ENCODE measurements at regions not wholly inside any gene's neighbourhood (a gene's known extent, or its start where the extent isn't known, plus 50 kb on each side); places are given as distances from the start of the nearest gene placed in this dataset.

GRCh38 chr5:117649821-117650220, 1075.2 kb upstream of the SEMA6A start:
- H3K4me1 ChIP-seq (ENCODE audit: insufficient read depth, low read length), result no peaks in the 10 kb centered on the region
- TF ChIP-seq CTCF (conservative IDR thresholded peaks at IDR 0.05), result no peak
- no peak overlapping the region for H3K4me2 ChIP-seq (ENCODE audit: insufficient read depth, insufficient read length, low read length)
- no peak overlapping the region for H3K4ac ChIP-seq (ENCODE audit: low read depth, low read length)
- H3K4me1 Mint-ChIP-seq, result no peaks in the 10 kb centered on the region
- no peak overlapping the region for H2BK5ac ChIP-seq (ENCODE audit: insufficient read length, low read length)
- no peaks in the 10 kb centered on the region for H3K79me2 ChIP-seq (ENCODE audit: insufficient read depth, low read length)
- H3K56ac ChIP-seq (ENCODE audit: insufficient read length, low read depth, low read length), result no peak overlapping the region
- H4K5ac ChIP-seq (ENCODE audit: insufficient read length, low read depth, low read length), result no peak overlapping the region
- no peak overlapping the region for H3K27ac ChIP-seq (ENCODE audit: insufficient read length, low read depth, low read length)
- H2AFZ ChIP-seq (ENCODE audit: low read length), result no peak overlapping the region
- H2AK5ac ChIP-seq (ENCODE audit: insufficient read length, low read length), result no peak overlapping the region
- no peak overlapping the region for H4K8ac ChIP-seq (replicated peaks; ENCODE audit: insufficient read length, low read depth, low read length)
- no peaks in the 10 kb centered on the region; a peak in 1 of 7 replicates for H3K36me3 Mint-ChIP-seq (ENCODE audit: insufficient read depth in 1 of 3, low read depth in 3 of 3)
- H3K23ac ChIP-seq (ENCODE audit: insufficient read length, low read depth, low read length), result no peak overlapping the region
- H2BK120ac ChIP-seq (ENCODE audit: low read depth, low read length, poor library complexity, severe bottlenecking), result no peak overlapping the region
- H2BK20ac ChIP-seq (ENCODE audit: low read depth, low read length, poor library complexity, severe bottlenecking), result no peak overlapping the region
- H3K4me3 Mint-ChIP-seq, result no peak overlapping the region
- no CpG with 5 or more reads among the region's 3 CpGs for WGBS (ENCODE audit: extremely low coverage, insufficient read length, low lambda C conversion rate)
- H3K9ac ChIP-seq (ENCODE audit: extremely low read depth, insufficient read length, low read length), result no peak overlapping the region
- no peak overlapping the region for H2BK12ac ChIP-seq (ENCODE audit: insufficient read length, low read depth, low read length)
- no peaks in the 10 kb centered on the region for H3K27me3 ChIP-seq (ENCODE audit: insufficient read depth, low read length)
- H3K9me3 ChIP-seq (ENCODE audit: control insufficient read depth, low read depth, low read length), result no peaks in the 10 kb centered on the region
- no peak overlapping the region for H3K14ac ChIP-seq (ENCODE audit: insufficient read depth, low read length)
- H3K27me3 Mint-ChIP-seq (ENCODE audit: low read depth), result no peaks in the 10 kb centered on the region
- H3T11ph ChIP-seq (ENCODE audit: low read length), result no peak overlapping the region
- no peak overlapping the region for H3K18ac ChIP-seq (ENCODE audit: insufficient read length, low read depth, low read length)
- no peaks in the 10 kb centered on the region for H3K9me3 Mint-ChIP-seq
- no peaks in the 10 kb centered on the region for H3K23me2 ChIP-seq (ENCODE audit: insufficient read length, low read depth, low read length, poor library complexity, severe bottlenecking)
- no peaks in the 10 kb centered on the region for H3K79me1 ChIP-seq (ENCODE audit: insufficient read depth, low read depth, low read length, poor library complexity, severe bottlenecking)
- H2BK15ac ChIP-seq (ENCODE audit: low read depth, low read length), result no peak overlapping the region
- H4K91ac ChIP-seq (ENCODE audit: insufficient read length, low read depth, low read length), result no peak overlapping the region
- H3K27ac Mint-ChIP-seq, result no peak overlapping the region; a peak in 1 of 7 replicates
- DNase-seq, result no peak
- no peaks in the 10 kb centered on the region for H4K20me1 ChIP-seq (ENCODE audit: control insufficient read depth, insufficient read depth, insufficient read length)
